ENCODE measurements at regions not wholly inside any gene's neighbourhood (a gene's known extent, or its start where the extent isn't known, plus 50 kb on each side); places are given as distances from the start of the nearest gene placed in this dataset.

- TF ChIP-seq CTCF (conservative IDR thresholded peaks at IDR 0.05; ENCODE audit: low read length), result no peak
- no peak overlapping the region for H3K4me3 ChIP-seq (ENCODE audit: low read length)
- DNase-seq (ENCODE audit: low read depth), result peak; percentile 0
Observed at GRCh38 chr4:34105311-34105710, 2139.0 kb downstream of the ARAP2 start.

- peak; percentile 58 for DNase-seq (ENCODE audit: low read depth)
- no peak overlapping the region for H3K4me3 ChIP-seq (ENCODE audit: low read length)
- no peak for TF ChIP-seq CTCF (conservative IDR thresholded peaks at IDR 0.05; ENCODE audit: low read length)
Observed at GRCh38 chr4:34108391-34108790, 2135.9 kb downstream of the ARAP2 start.

- H3K4me3 ChIP-seq (ENCODE audit: low read length), result no peak overlapping the region
- DNase-seq (ENCODE audit: low read depth), result no peak
- TF ChIP-seq CTCF (conservative IDR thresholded peaks at IDR 0.05; ENCODE audit: low read length), result no peak
Observed at GRCh38 chr4:34112573-34112972, 2131.7 kb downstream of the ARAP2 start.

GRCh38 chr4:34138385-34138784 lies 2105.9 kb downstream of the ARAP2 start:
- no peak for DNase-seq (ENCODE audit: low read depth)
- no peak for TF ChIP-seq CTCF (conservative IDR thresholded peaks at IDR 0.05; ENCODE audit: low read length)
- no peak overlapping the region for H3K4me3 ChIP-seq (ENCODE audit: low read length)

- no peak overlapping the region for H3K4me3 ChIP-seq (ENCODE audit: low read length)
- DNase-seq (ENCODE audit: low read depth), result no peak
Observed at GRCh38 chr4:34139346-34139745, 2105.0 kb downstream of the ARAP2 start.

GRCh38 chr4:34148322-34148908 lies 2095.9 kb downstream of the ARAP2 start:
- no peak for DNase-seq (ENCODE audit: low read depth)
- no peak for TF ChIP-seq CTCF (conservative IDR thresholded peaks at IDR 0.05; ENCODE audit: low read length)
- no peak overlapping the region for H3K4me3 ChIP-seq (ENCODE audit: low read length)

More at GRCh38 chr4:34139346-34139745, 2105.0 kb downstream of the ARAP2 start:
- no peak for TF ChIP-seq CTCF (conservative IDR thresholded peaks at IDR 0.05; ENCODE audit: low read length)

GRCh38 chr4:34157547-34157946 lies 2086.8 kb downstream of the ARAP2 start:
- H3K4me3 ChIP-seq (ENCODE audit: low read length), result no peak overlapping the region
- TF ChIP-seq CTCF (conservative IDR thresholded peaks at IDR 0.05; ENCODE audit: low read length), result no peak
- DNase-seq (ENCODE audit: low read depth), result peak; percentile 10
